ENCODE measurements at regions not wholly inside any gene's neighbourhood (a gene's known extent, or its start where the extent isn't known, plus 50 kb on each side); places are given as distances from the start of the nearest gene placed in this dataset.
"Not testable (repeated sequence)": the region's sequence is repeated elsewhere in the genome, so short reads cannot be mapped to it uniquely, and the experiment has no call there.

- no peak for DNase-seq
Observed at GRCh38 chr11:12585861-12586260, 88.4 kb upstream of the TEAD1 start.

GRCh38 chr11:12587333-12587991, 86.8 kb upstream of the TEAD1 start:
- no peak for DNase-seq

- no peak for DNase-seq
Observed at GRCh38 chr11:12591706-12592105, 82.5 kb upstream of the TEAD1 start.

- no peak for DNase-seq
Observed at GRCh38 chr11:12592283-12592682, 81.9 kb upstream of the TEAD1 start.

- DNase-seq: not testable (repeated sequence)
Observed at GRCh38 chr11:12595089-12595847, 79.0 kb upstream of the TEAD1 start.

- DNase-seq: no peak
Observed at GRCh38 chr11:12598330-12599256, 75.6 kb upstream of the TEAD1 start.

GRCh38 chr11:12599408-12600143, 74.6 kb upstream of the TEAD1 start:
- DNase-seq: peak in 1 of 2 donors; percentile 4

- no peak for DNase-seq
Observed at GRCh38 chr11:12600829-12601228, 73.4 kb upstream of the TEAD1 start.

GRCh38 chr11:12602421-12602820, 71.8 kb upstream of the TEAD1 start:
- DNase-seq: no peak

- no peak for DNase-seq
Observed at GRCh38 chr11:12603143-12604088, 70.8 kb upstream of the TEAD1 start.

GRCh38 chr11:12604557-12605153, 69.6 kb upstream of the TEAD1 start:
- no peak for DNase-seq

- no peak for DNase-seq
Observed at GRCh38 chr11:12606597-12606996, 67.6 kb upstream of the TEAD1 start.

- DNase-seq: not testable (repeated sequence)
Observed at GRCh38 chr11:12608678-12609077, 65.5 kb upstream of the TEAD1 start.

- no peak for DNase-seq
Observed at GRCh38 chr11:12611352-12611751, 62.9 kb upstream of the TEAD1 start.

- no peak for DNase-seq
Observed at GRCh38 chr11:12617632-12618031, 56.6 kb upstream of the TEAD1 start.

- DNase-seq: no peak
Observed at GRCh38 chr11:12618743-12619540, 55.3 kb upstream of the TEAD1 start.

GRCh38 chr11:12623869-12624268, 50.4 kb upstream of the TEAD1 start:
- no peak for DNase-seq

Data from bone marrow (tissue), 2 donors.